Activated naive CD4-positive, alpha-beta T cell treated with anti-CD3 and anti-CD28 coated beads for 36 hours (primary cell): ENCODE measurements at regions not wholly inside any gene's neighbourhood (a gene's known extent, or its start where the extent isn't known, plus 50 kb on each side); places are given as distances from the start of the nearest gene placed in this dataset.
A peak's percentile ranks its signal among the peaks of the same experiment; 100 is the strongest.

Source experiments
- CTCF ChIA-PET: fragments of 350-600 bp; sonication (Branson Sonifier 250); formaldehyde crosslinking; loops from one replicate; lab custom pipeline; 2021; ENCODE audit warnings: antibody characterized with exemption; lab: Charles Lee
- DNase-seq: peaks from one replicate; pipeline ENCODE4 v3.0.0-alpha.2; 2020
- H3K27ac Mint-ChIP-seq: one replicate; pipeline ENCODE4 v1.8.0; 2021; ENCODE audit warnings: mild to moderate bottlenecking, mixed read lengths
- H3K27me3 Mint-ChIP-seq: one replicate; pipeline ENCODE4 v1.8.0; 2021; ENCODE audit warnings: low read depth, mixed read lengths
- H3K36me3 Mint-ChIP-seq: one replicate; pipeline ENCODE4 v1.8.0; 2021; ENCODE audit warnings: low read depth, mixed read lengths
- H3K4me1 Mint-ChIP-seq: one replicate; pipeline ENCODE4 v1.8.0; 2021; ENCODE audit warnings: low read depth, mixed read lengths
- H3K4me3 Mint-ChIP-seq: one replicate; pipeline ENCODE4 v1.8.0; 2021; ENCODE audit warnings: mild to moderate bottlenecking, moderate library complexity, mixed read lengths
- H3K9me3 Mint-ChIP-seq: one replicate; pipeline ENCODE4 v1.8.0; 2021; ENCODE audit warnings: mixed read lengths
- intact Hi-C: fragments of 100-400 bp; cut with micrococcal nuclease; formaldehyde crosslinking; loops from one replicate; pipeline ENCODE4 v1.15.1; 2023

GRCh38 chr4:121277194-121278105, 103.4 kb downstream of the QRFPR start:
- H3K9me3 Mint-ChIP-seq = no peaks in the 10 kb centered on the region
- peaks cover 23% of the 10 kb centered on the region for H3K4me1 Mint-ChIP-seq
- H3K4me3 Mint-ChIP-seq = no peak overlapping the region
- H3K27me3 Mint-ChIP-seq = peaks cover 5% of the 10 kb centered on the region
- intact Hi-C loops = no loop called here
- CTCF ChIA-PET = no interaction called here
- H3K36me3 Mint-ChIP-seq = no peaks in the 10 kb centered on the region
- H3K27ac Mint-ChIP-seq = no peak overlapping the region
- no peak for DNase-seq

DNA sequence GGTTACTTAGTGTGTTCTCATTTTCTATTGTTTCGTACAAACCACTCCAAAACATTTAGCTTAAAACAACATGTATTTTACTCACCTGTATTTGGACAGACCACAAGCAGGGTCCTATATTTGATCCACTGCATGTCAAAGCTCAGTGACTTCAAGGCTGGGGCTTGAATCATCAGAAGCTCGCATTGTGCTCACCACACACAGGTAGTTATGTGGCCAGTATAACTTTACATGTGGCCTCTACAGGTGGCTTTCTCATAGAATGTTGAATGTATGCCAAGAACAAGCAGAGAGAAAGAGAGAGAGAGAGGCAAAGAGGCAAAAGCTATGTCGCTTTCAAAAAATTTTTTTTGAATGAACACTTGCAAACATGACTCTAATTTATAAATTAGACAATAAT, 107.6 kb downstream of the QRFPR start:
- no peaks in the 10 kb centered on the region for H3K36me3 Mint-ChIP-seq
- intact Hi-C loops = no loop called here
- peaks cover 6% of the 10 kb centered on the region for H3K4me1 Mint-ChIP-seq
- no peak for DNase-seq
- H3K27ac Mint-ChIP-seq = no peak overlapping the region
- CTCF ChIA-PET = interaction anchor here (0.7 to 2.8 kb wide), 7 partner anchors 11 to 148 kb away, joined by 3 to 18 read pairs (median 4); no protein-coding TSS in a partner anchor
- no peaks in the 10 kb centered on the region for H3K9me3 Mint-ChIP-seq
- no peak overlapping the region for H3K4me3 Mint-ChIP-seq
- H3K27me3 Mint-ChIP-seq = peaks cover 3% of the 10 kb centered on the region

- DNase-seq = no peak
- H3K27ac Mint-ChIP-seq = no peak overlapping the region
- CTCF ChIA-PET = interaction anchor here (0.6 to 2.8 kb wide), 7 partner anchors 10 to 80 kb away, joined by 3 to 18 read pairs (median 3); no protein-coding TSS in a partner anchor
- H3K36me3 Mint-ChIP-seq = no peaks in the 10 kb centered on the region
- peaks cover 1% of the 10 kb centered on the region for H3K27me3 Mint-ChIP-seq
- H3K4me3 Mint-ChIP-seq = no peak overlapping the region
- intact Hi-C loops = no loop called here
- peaks cover 6% of the 10 kb centered on the region for H3K4me1 Mint-ChIP-seq
- H3K9me3 Mint-ChIP-seq = no peaks in the 10 kb centered on the region
Observed at GRCh38 chr4:121272526-121272925, 108.3 kb downstream of the QRFPR start.

- no peaks in the 10 kb centered on the region for H3K27me3 Mint-ChIP-seq
- H3K4me3 Mint-ChIP-seq = no peak overlapping the region
- H3K4me1 Mint-ChIP-seq = peaks cover 7% of the 10 kb centered on the region
- no peaks in the 10 kb centered on the region for H3K36me3 Mint-ChIP-seq
- no peak for DNase-seq
- CTCF ChIA-PET = no interaction called here
- no peak overlapping the region for H3K27ac Mint-ChIP-seq
- intact Hi-C loops = no loop called here
- H3K9me3 Mint-ChIP-seq = no peaks in the 10 kb centered on the region
Observed at GRCh38 chr4:121270389-121270788, 106.3 kb upstream of the TNIP3 start.

GRCh38 chr4:121269001-121269400, 104.9 kb upstream of the TNIP3 start:
- no peaks in the 10 kb centered on the region for H3K36me3 Mint-ChIP-seq
- H3K4me1 Mint-ChIP-seq = peaks cover 7% of the 10 kb centered on the region

DNA sequence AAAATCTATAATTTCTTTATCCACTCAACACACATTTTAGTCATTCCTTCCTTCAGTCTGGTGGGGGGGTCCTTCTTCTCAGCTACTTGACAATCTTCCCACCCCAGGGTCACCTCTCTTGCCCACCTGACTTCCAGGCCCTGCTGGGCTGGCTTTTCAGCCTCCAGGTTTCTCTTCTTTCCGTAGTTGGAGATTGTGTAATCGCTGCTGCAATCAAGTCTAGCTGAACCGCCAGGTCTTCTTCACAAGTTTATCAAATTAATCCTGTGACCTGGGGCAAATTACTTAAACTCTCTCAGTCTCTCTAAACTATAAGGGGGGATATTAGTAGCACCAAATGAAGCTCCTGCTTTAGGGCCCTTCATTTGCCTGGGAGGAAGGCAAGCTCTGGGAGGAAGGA, 102.9 kb upstream of the TNIP3 start:
- intact Hi-C loops = no loop called here

More at GRCh38 chr4:121269001-121269400, 104.9 kb upstream of the TNIP3 start:
- H3K9me3 Mint-ChIP-seq = no peaks in the 10 kb centered on the region
- DNase-seq = no peak
- no peak overlapping the region for H3K4me3 Mint-ChIP-seq
- CTCF ChIA-PET = interaction anchor here (1.0 to 1.4 kb wide), 2 partner anchors 27 to 77 kb away, joined by 3 read pairs; no protein-coding TSS in a partner anchor
- intact Hi-C loops = no loop called here
- no peak overlapping the region for H3K27ac Mint-ChIP-seq
- no peaks in the 10 kb centered on the region for H3K27me3 Mint-ChIP-seq

DNA sequence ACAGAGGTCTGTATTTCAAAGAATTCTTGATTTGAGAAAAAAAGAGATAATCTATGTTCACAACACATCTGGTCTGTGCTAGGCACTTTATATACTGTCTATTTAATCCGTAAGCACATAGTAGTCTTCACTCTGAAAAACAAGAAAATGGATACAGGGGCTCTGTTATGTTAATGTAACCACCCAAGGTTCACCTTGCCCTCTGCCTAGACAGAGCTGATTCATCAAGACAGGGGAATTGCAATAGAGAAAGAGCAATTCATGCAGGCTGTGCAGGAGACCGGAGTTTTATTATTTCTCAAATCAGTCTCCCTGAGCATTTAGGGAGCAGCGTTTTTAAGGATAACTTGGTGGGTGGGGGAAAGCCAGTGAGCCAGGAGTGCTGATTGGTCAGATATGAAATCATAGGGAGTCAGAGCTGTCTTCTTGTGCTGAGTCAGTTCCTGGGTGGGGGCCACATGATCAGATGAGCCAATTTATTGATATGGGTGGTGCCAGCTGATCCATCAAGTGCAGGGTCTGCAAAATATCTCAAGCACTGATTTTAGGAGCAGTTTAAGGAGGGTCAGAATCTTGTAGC, 92.9 kb upstream of the TNIP3 start:
- intact Hi-C loops = loop anchor here (1.0 to 5.0 kb wide), 13 partner anchors 14 to 565 kb away; partner anchors contain the start of gene CCNA2
- peak; percentile 21 for DNase-seq
- H3K4me3 Mint-ChIP-seq = no peak overlapping the region
- H3K36me3 Mint-ChIP-seq = no peaks in the 10 kb centered on the region
- H3K27me3 Mint-ChIP-seq = no peaks in the 10 kb centered on the region
- peak overlapping the region; percentile 78 for H3K27ac Mint-ChIP-seq
- peaks cover 54% of the 10 kb centered on the region for H3K4me1 Mint-ChIP-seq
- CTCF ChIA-PET = no interaction called here
- no peaks in the 10 kb centered on the region for H3K9me3 Mint-ChIP-seq

More for the DNA sequence above, 102.9 kb upstream of the TNIP3 start:
- Mint-ChIP-seq H3K4me3 (no peak overlapping the region), H3K36me3 (no peaks in the 10 kb centered on the region), H3K27ac (no peak overlapping the region), H3K9me3 (no peaks in the 10 kb centered on the region), H3K27me3 (no peaks in the 10 kb centered on the region), H3K4me1 (peaks cover 2% of the 10 kb centered on the region)
- CTCF ChIA-PET = interaction anchor here (1.1 kb wide), 1 partner anchor 14 kb away, joined by 3 read pairs; no protein-coding TSS in a partner anchor
- DNase-seq = no peak

DNA sequence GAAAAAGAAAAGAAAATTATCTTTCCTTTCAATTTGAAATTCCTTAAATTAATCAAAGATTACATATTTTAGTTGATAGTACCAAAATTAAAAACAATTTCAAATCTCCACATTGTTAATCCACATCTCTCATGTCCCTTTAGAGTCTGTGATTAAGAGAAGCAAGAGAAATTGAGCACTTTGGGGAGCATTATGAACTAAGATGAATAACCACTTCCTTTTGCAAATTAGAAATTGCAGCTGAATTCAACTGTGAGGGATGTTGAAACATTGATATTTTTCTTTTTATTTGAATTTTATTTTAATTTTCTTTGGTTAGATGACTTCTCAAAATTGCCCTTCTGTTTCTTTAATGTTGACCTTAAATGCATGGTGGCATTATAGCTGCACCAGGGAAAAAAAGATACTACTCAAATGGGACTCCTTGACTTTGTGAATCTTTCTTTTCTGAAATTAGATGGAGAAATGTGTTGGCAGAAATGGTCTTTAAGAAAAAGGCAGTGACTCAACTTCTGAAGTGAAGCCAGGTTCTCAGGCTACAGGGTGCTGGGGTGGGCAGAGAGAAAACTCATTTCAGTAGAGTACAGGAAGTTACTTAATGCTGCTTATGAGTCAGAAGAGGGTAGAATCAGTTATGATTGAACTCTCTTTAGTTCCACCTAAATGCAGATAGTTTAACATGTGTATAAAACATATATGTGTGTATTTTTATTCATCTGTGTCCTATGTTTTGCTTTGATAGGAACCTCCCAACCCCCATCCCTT, 92.0 kb upstream of the TNIP3 start:
- no peak overlapping the region for H3K4me3 Mint-ChIP-seq
- H3K36me3 Mint-ChIP-seq = no peaks in the 10 kb centered on the region
- H3K27me3 Mint-ChIP-seq = no peaks in the 10 kb centered on the region

DNA sequence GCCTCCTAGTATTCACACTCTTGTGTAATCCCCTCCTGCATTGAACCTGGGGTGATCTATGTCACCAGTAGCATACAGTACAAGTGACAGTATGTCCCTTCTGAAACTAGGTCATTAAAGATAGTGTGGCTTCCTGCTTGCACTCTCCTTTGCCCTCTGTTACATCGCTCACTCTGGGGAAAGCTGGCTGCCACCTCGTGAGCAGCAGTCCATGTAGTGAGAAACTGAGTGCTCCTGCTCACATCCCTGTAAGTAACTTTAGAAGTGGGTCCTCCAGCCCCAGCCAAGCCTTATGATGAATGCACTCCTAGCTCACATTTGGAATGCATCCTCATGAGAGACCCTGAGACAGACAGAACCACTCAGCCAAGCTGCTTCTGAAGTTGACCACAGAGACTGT, 89.8 kb upstream of the TNIP3 start:
- H3K9me3 Mint-ChIP-seq = no peaks in the 10 kb centered on the region
- DNase-seq = no peak
- no peak overlapping the region for H3K4me3 Mint-ChIP-seq
- H3K4me1 Mint-ChIP-seq = peaks cover 68% of the 10 kb centered on the region
- H3K27ac Mint-ChIP-seq = no peak overlapping the region
- CTCF ChIA-PET = interaction anchor here (0.6 to 4.8 kb wide), 6 partner anchors 10 to 883 kb away, joined by 3 to 39 read pairs (median 6); no protein-coding TSS in a partner anchor
- H3K27me3 Mint-ChIP-seq = no peaks in the 10 kb centered on the region
- H3K36me3 Mint-ChIP-seq = no peaks in the 10 kb centered on the region
- intact Hi-C loops = loop anchor here (5.0 kb wide), 1 partner anchor 1097 kb away; no protein-coding TSS in a partner anchor

More for the DNA sequence above, 92.0 kb upstream of the TNIP3 start:
- H3K9me3 Mint-ChIP-seq = no peaks in the 10 kb centered on the region
- CTCF ChIA-PET = interaction anchor here (1.0 to 4.8 kb wide), 3 partner anchors 37 to 66 kb away, joined by 3 to 39 read pairs (median 3); no protein-coding TSS in a partner anchor
- H3K4me1 Mint-ChIP-seq = peaks cover 59% of the 10 kb centered on the region
- peak; percentile 78 for DNase-seq
- intact Hi-C loops = loop anchor here (1.0 to 5.0 kb wide), 13 partner anchors 13 to 566 kb away; partner anchors contain the start of gene CCNA2
- H3K27ac Mint-ChIP-seq = peak overlapping the region; percentile 78

DNA sequence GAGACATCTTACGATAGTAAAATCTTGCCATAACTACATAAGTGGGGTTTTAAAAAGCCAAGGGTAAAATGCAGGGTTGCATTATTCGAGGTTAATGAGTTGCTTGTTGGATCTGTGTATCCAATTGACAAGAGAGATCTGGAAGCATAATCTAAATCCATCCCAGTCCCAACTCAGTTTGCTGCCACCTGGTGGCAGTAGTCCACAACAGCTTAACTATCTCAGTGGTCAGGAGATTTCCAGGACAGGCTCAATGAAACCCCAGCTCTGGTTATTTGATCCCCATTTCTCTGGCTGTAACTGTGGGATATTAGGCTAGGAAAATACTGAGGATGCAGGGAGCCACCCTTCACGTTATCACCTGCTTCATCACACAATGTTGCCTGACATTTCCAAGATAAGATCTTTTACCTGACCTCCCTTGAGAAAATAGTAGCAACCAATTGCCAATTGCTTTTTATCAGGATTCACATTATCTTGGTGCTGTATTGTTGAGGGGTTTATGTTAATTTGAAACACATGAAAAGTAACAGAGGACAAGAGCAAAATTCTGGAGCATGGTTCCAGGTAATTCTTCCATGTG, 88.2 kb upstream of the TNIP3 start:
- no peaks in the 10 kb centered on the region for H3K9me3 Mint-ChIP-seq
- no peaks in the 10 kb centered on the region for H3K36me3 Mint-ChIP-seq
- H3K4me1 Mint-ChIP-seq = peaks cover 60% of the 10 kb centered on the region
- no peak overlapping the region for H3K4me3 Mint-ChIP-seq
- CTCF ChIA-PET = interaction anchor here (0.7 to 4.8 kb wide), 10 partner anchors 9 to 60 kb away, joined by 3 to 39 read pairs (median 6); no protein-coding TSS in a partner anchor
- no peak overlapping the region for H3K27ac Mint-ChIP-seq
- intact Hi-C loops = loop anchor here (1.0 to 5.0 kb wide), 3 partner anchors 55 to 1095 kb away; no protein-coding TSS in a partner anchor
- H3K27me3 Mint-ChIP-seq = no peaks in the 10 kb centered on the region
- DNase-seq = peak; percentile 73

GRCh38 chr4:121248747-121249146, 84.6 kb upstream of the TNIP3 start:
- H3K4me1 Mint-ChIP-seq = peaks cover 42% of the 10 kb centered on the region

More at GRCh38 chr4:121248747-121249146, 84.6 kb upstream of the TNIP3 start:
- H3K36me3 Mint-ChIP-seq = no peaks in the 10 kb centered on the region
- H3K9me3 Mint-ChIP-seq = no peaks in the 10 kb centered on the region
- intact Hi-C loops = no loop called here
- no peak overlapping the region for H3K4me3 Mint-ChIP-seq
- DNase-seq = no peak
- no peak overlapping the region for H3K27ac Mint-ChIP-seq
- CTCF ChIA-PET = interaction anchor here (0.6 to 5.2 kb wide), 5 partner anchors 14 to 349 kb away, joined by 3 to 50 read pairs (median 3); no protein-coding TSS in a partner anchor
- H3K27me3 Mint-ChIP-seq = no peaks in the 10 kb centered on the region
